CD14-positive monocyte (primary cell): ENCODE measurements at regions not wholly inside any gene's neighbourhood (a gene's known extent, or its start where the extent isn't known, plus 50 kb on each side); places are given as distances from the start of the nearest gene placed in this dataset.
A peak's percentile ranks its signal among the peaks of the same experiment; 100 is the strongest.

ENCODE experiments used
- DNase-seq, 3 donors: peaks; one replicate each; pipeline ENCODE4 v3.0.0-alpha.2; 2011 to 2022
- H2AFZ ChIP-seq: 2 replicates; pipeline ENCODE4 v1.6.0; 2012; ENCODE audit warnings: mild to moderate bottlenecking, low read depth, low read length, inconsistent platforms; ENCODE audit not compliant: insufficient read depth, poor library complexity, severe bottlenecking
- H3K27ac ChIP-seq, 2 donors: 1 replicate in 1 of 2; 2 replicates in 1 of 2; pipeline ENCODE4 v1.5.1; 2012 to 2013; ENCODE audit warnings: low read length in 2 of 2, control low read depth in 1 of 2, inconsistent platforms in 1 of 2, low read depth in 1 of 2, mild to moderate bottlenecking in 1 of 2
- H3K27me3 ChIP-seq, 2 donors: one replicate each; pipeline versions ENCODE4 v1.6.0 to v1.6.1; 2011 to 2013; ENCODE audit warnings: low read length in 2 of 2; ENCODE audit not compliant: control insufficient read depth in 2 of 2, insufficient read depth in 2 of 2
- H3K36me3 ChIP-seq, 2 donors: replicated peaks in 1 of 2; 1 replicate in 1 of 2; 2 replicates in 1 of 2; pipeline versions ENCODE4 v1.5.1 to v1.6.1; 2012 to 2013; ENCODE audit warnings: low read length in 2 of 2, control low read depth in 1 of 2, inconsistent platforms in 1 of 2, mild to moderate bottlenecking in 1 of 2; ENCODE audit not compliant: insufficient read depth in 2 of 2, control insufficient read depth in 1 of 2
- H3K4me1 ChIP-seq, 2 donors: 1 replicate in 1 of 2; 2 replicates in 1 of 2; pipeline versions ENCODE4 v1.5.1 to v1.6.1; 2012 to 2013; ENCODE audit warnings: low read length in 2 of 2, control low read depth in 1 of 2, inconsistent platforms in 1 of 2, mild to moderate bottlenecking in 1 of 2, moderate library complexity in 1 of 2; ENCODE audit not compliant: insufficient read depth in 2 of 2, control insufficient read depth in 1 of 2
- H3K4me2 ChIP-seq: replicated peaks from 2 replicates; pipeline ENCODE3; 2012; ENCODE audit warnings: low read length, moderate library complexity, mild to moderate bottlenecking; ENCODE audit not compliant: poor library complexity, severe bottlenecking; ENCODE audit errors: extremely low read depth
- H3K4me3 ChIP-seq, 3 experiments: fragments of 200-600 bp in 1 of 3; sonication (generic) in 1 of 3; replicated peaks in 1 of 3; 1 replicate in 2 of 3; 2 replicates in 1 of 3; pipeline ENCODE4 v1.5.1; 2011 to 2013; ENCODE audit warnings: low read length in 3 of 3, mild to moderate bottlenecking in 3 of 3, control low read depth in 2 of 3, low read depth in 2 of 3, inconsistent platforms in 1 of 3, moderate library complexity in 1 of 3
- H3K79me2 ChIP-seq: 2 replicates; pipeline ENCODE4 v1.6.0; 2012; ENCODE audit warnings: mild to moderate bottlenecking, control low read depth, inconsistent platforms, low read length, moderate library complexity; ENCODE audit not compliant: insufficient read depth
- H3K9ac ChIP-seq: 2 replicates; pipeline ENCODE4 v1.6.0; 2017; ENCODE audit warnings: low read length, mild to moderate bottlenecking; ENCODE audit not compliant: insufficient read depth, poor library complexity, severe bottlenecking
- H3K9me3 ChIP-seq, 2 donors: replicated peaks in 1 of 2; 1 replicate in 1 of 2; 2 replicates in 1 of 2; pipeline versions ENCODE4 v1.5.1 to v1.6.1; 2012 to 2013; ENCODE audit warnings: low read length in 2 of 2, control low read depth in 1 of 2; ENCODE audit not compliant: control insufficient read depth in 1 of 2, insufficient read depth in 1 of 2
- H4K20me1 ChIP-seq: 2 replicates; pipeline ENCODE4 v1.6.0; 2012; ENCODE audit warnings: mild to moderate bottlenecking, low read length, control low read depth, moderate library complexity; ENCODE audit not compliant: insufficient read depth
- H3K27ac Mint-ChIP-seq, 7 donors: one replicate each; pipeline ENCODE4 v1.8.0; 2020; ENCODE audit warnings: mild to moderate bottlenecking in 7 of 7, mixed read lengths in 7 of 7, moderate library complexity in 6 of 7, inconsistent platforms in 2 of 7
- H3K27me3 Mint-ChIP-seq, 3 donors: one replicate each; pipeline ENCODE4 v1.8.0; 2021 to 2022; ENCODE audit warnings: low read depth in 3 of 3, mild to moderate bottlenecking in 3 of 3, mixed read lengths in 3 of 3, moderate library complexity in 3 of 3, inconsistent platforms in 1 of 3
- H3K36me3 Mint-ChIP-seq, 2 donors: one replicate each; pipeline ENCODE4 v1.8.0; 2020; ENCODE audit warnings: mixed read lengths in 2 of 2, inconsistent platforms in 1 of 2, mild to moderate bottlenecking in 1 of 2
- H3K4me1 Mint-ChIP-seq: one replicate; pipeline ENCODE4 v1.8.0; 2020; ENCODE audit warnings: mild to moderate bottlenecking, mixed read lengths
- H3K4me3 Mint-ChIP-seq, 2 donors: one replicate each; pipeline ENCODE4 v1.8.0; 2020; ENCODE audit warnings: mild to moderate bottlenecking in 2 of 2, mixed read lengths in 2 of 2, moderate library complexity in 1 of 2
- H3K9me3 Mint-ChIP-seq, 7 donors: one replicate each; pipeline ENCODE4 v1.8.0; 2020 to 2022; ENCODE audit warnings: mixed read lengths in 7 of 7, mild to moderate bottlenecking in 6 of 7, moderate library complexity in 6 of 7, inconsistent platforms in 2 of 7
- WGBS: methylation state at CpG from one replicate; pipeline ENCODE4 v1.1.5; 2013; ENCODE audit warnings: missing lambda C conversion rate; ENCODE audit not compliant: insufficient coverage; 5-methylcytosine and 5-hydroxymethylcytosine counted together
- intact Hi-C, 2 donors: fragments of 100-400 bp; cut with micrococcal nuclease; formaldehyde crosslinking; loops; one replicate each; pipeline versions ENCODE4 v1.15.0 to v1.15.1; 2023
- TF ChIP-seq, protein P1 (sequence below): fragments of 200-600 bp; IDR thresholded peaks from one replicate; pipeline ENCODE4 v1.8.0; 2022; ENCODE audit warnings: antibody characterized with exemption, mild to moderate bottlenecking

DNA sequence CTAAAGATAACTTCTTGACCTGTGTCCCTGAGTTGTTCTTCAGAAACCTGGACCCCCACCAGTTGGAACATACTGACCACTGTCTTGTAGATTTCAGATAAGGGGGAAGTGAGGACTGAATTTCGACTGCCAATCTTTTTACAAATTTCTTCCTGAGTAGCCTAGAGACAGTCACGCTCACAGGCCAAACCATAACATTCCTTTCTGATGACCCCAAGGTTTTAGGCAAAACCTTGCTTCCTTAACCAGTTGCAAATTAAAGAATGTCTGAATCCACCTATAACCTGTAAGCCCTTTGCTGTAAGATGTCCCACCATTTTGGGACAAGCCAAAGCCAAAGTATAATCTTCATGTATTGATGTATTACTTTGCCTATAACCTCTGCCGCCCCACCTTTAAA is 306.9 kb downstream of the LRFN2 start:
- no peaks in the 10 kb centered on the region for H3K9me3 ChIP-seq
- no peaks in the 10 kb centered on the region for H3K36me3 ChIP-seq
- Mint-ChIP-seq H3K4me1 (no peaks in the 10 kb centered on the region), H3K4me3 (no peak overlapping the region), H3K36me3 (no peaks in the 10 kb centered on the region), H3K9me3 (peaks cover 0 to 3% (median 2%) of the 10 kb centered on the region in 7 donors), H3K27ac (no peak overlapping the region), H3K27me3 (peaks cover 0 to 7% (median 3%) of the 10 kb centered on the region in 3 donors)
- H3K27me3 ChIP-seq = no peaks in the 10 kb centered on the region
- intact Hi-C loops = no loop called here
- no peaks in the 10 kb centered on the region for H3K79me2 ChIP-seq
- 100% methylated on average over 1 of the region's 3 CpGs for WGBS
- H3K4me2 ChIP-seq = no peak overlapping the region
- no peak overlapping the region for H2AFZ ChIP-seq
- TF ChIP-seq, protein P1, sequence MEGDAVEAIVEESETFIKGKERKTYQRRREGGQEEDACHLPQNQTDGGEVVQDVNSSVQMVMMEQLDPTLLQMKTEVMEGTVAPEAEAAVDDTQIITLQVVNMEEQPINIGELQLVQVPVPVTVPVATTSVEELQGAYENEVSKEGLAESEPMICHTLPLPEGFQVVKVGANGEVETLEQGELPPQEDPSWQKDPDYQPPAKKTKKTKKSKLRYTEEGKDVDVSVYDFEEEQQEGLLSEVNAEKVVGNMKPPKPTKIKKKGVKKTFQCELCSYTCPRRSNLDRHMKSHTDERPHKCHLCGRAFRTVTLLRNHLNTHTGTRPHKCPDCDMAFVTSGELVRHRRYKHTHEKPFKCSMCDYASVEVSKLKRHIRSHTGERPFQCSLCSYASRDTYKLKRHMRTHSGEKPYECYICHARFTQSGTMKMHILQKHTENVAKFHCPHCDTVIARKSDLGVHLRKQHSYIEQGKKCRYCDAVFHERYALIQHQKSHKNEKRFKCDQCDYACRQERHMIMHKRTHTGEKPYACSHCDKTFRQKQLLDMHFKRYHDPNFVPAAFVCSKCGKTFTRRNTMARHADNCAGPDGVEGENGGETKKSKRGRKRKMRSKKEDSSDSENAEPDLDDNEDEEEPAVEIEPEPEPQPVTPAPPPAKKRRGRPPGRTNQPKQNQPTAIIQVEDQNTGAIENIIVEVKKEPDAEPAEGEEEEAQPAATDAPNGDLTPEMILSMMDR = no peak
- no peak overlapping the region for H3K9ac ChIP-seq
- no peak for DNase-seq
- H4K20me1 ChIP-seq = no peaks in the 10 kb centered on the region
- H3K27ac ChIP-seq = no peak overlapping the region
- H3K4me1 ChIP-seq = no peaks in the 10 kb centered on the region
- no peak overlapping the region for H3K4me3 ChIP-seq

DNA sequence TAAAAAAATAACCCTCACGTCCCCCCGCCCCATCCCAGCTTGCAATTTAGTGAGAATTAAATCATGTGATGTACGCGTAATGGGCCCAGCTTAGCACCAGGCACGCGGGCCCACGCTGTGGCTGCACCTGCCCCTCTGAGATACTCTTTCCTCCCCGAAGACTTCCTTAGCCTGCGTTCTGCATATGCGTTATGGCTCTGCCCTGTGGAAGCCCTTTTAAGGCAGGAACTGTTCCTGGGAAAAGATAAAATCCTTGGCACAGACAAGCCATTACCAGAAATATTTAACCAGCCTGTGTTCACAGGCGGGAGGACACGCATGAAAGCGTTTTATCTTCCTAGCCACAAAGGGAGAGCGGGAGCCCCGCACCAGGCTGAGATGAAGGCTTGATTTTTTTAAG is 311.0 kb downstream of the LRFN2 start:
- Histone ChIP-seq H3K79me2 (no peaks in the 10 kb centered on the region), H3K4me3 (no peak overlapping the region), H3K4me1 (no peaks in the 10 kb centered on the region), H3K4me2 (no peak overlapping the region), H3K9ac (no peak overlapping the region), H2AFZ (no peak overlapping the region), H4K20me1 (no peaks in the 10 kb centered on the region), H3K27me3 (no peaks in the 10 kb centered on the region), H3K9me3 (no peaks in the 10 kb centered on the region), H3K36me3 (no peaks in the 10 kb centered on the region), H3K27ac (no peak overlapping the region)
- Mint-ChIP-seq H3K36me3 (no peaks in the 10 kb centered on the region), H3K4me1 (no peaks in the 10 kb centered on the region), H3K27ac (peak overlapping the region in 1 of 7 donors; percentile 63), H3K9me3 (peaks cover 0 to 6% (median 1%) of the 10 kb centered on the region in 7 donors), H3K27me3 (peaks cover 0 to 6% (median 0%) of the 10 kb centered on the region in 3 donors), H3K4me3 (no peak overlapping the region)
- 96% methylated on average over 8 of the region's 15 CpGs for WGBS
- TF ChIP-seq, protein P1 = no peak
- DNase-seq = no peak
- intact Hi-C loops = no loop called here
